Right cardiac atrium (tissue), 5 donors: ENCODE measurements at regions not wholly inside any gene's neighbourhood (a gene's known extent, or its start where the extent isn't known, plus 50 kb on each side); places are given as distances from the start of the nearest gene placed in this dataset.
"Not testable (repeated sequence)": the region's sequence is repeated elsewhere in the genome, so short reads cannot be mapped to it uniquely, and the experiment has no call there.

ENCODE experiments used
- ATAC-seq, 2 donors: fragments of 200-7000 bp; cut with Tn5 transposase; one replicate each; pipeline versions ENCODE4 v1.8.0 to v1.9.1; 2020; ENCODE audit warnings: moderate library complexity in 2 of 2, mild to moderate bottlenecking in 1 of 2
- DNase-seq, 3 donors: peaks; one replicate each; pipeline ENCODE4 v3.0.0-alpha.2; 2020
- H3K27ac ChIP-seq: one replicate; pipeline ENCODE4 v1.5.1; 2013; ENCODE audit warnings: mild to moderate bottlenecking, low read length, control low read depth, moderate library complexity
- H3K27me3 ChIP-seq: one replicate; pipeline ENCODE4 v1.6.1; 2013; ENCODE audit not compliant: control insufficient read depth, insufficient read depth
- H3K4me1 ChIP-seq: one replicate; pipeline ENCODE4 v1.6.1; 2013; ENCODE audit warnings: low read length; ENCODE audit not compliant: control insufficient read depth, insufficient read depth
- H3K4me3 ChIP-seq: one replicate; pipeline ENCODE4 v1.5.1; 2013; ENCODE audit warnings: low read length, control low read depth
- H3K9me3 ChIP-seq: one replicate; pipeline ENCODE4 v1.6.1; 2013; ENCODE audit warnings: low read length; ENCODE audit not compliant: control insufficient read depth
- WGBS: extraction: QIAGEN DNeasy Blood & Tissue Kit; methylation state at CpG from one replicate; pipeline ENCODE4 v1.1.7; 2013; 5-methylcytosine and 5-hydroxymethylcytosine counted together
- intact Hi-C, 4 donors: fragments of 100-400 bp; cut with DNase I; formaldehyde crosslinking; loops; one replicate each; pipeline versions ENCODE4 v1.11.0 to v1.14.0; 2022 to 2023
- donor health status: healthy with polysubstance abuse.
- donor health status: DM: no; HTN: yes; CAD: no.
- donor health status: DM: no; HTN: no; CAD: no.
- donor health status: DM: no; HTN: yes; CAD: no; lungs with severe emphysema.
- donor health status: DM: yes; HTN: yes; CAD: no.

DNA sequence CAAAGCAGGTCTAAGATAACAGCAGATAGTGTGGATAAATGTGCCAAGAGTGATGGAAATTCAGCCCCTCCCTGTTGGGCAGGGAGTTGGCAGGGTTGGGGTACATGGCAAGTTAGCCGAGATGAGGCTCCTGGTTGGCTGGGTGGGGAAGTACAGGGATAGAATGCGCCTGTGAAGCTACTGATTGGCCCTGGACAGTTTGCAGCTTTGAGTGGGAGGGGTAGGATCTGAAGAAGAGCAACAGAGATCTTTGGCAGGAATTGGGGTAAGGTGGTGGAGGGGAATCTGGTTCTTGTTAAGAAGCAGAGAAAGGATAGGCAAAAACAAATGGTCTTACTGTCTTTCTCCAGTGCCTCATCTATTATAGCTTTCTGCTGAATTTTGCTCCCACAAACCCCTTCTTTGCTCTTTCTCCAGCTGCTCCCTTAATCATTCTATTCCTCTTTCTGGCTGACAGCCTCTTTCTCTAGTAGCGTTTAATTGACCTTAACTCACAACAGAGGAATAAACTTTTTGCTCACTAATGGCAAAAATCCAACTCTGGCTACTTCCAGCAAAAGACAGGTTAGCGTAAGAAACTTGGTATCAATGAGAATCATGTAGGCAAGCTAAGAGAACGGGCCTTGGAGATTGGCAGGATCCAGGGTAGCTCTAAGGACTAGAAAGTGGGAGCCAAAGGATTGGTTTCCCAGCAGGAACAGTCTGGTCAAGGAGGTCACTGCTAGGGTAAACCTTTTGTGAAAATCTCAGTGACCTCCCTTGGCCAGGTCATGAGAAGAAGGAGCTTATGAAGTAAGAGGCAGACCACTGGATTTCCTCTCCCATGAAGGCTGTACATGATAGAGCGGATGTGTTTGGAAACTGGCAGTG is 86.3 kb upstream of the CARMIL1 start:
- WGBS: 53% methylated on average over 6 of the region's 6 CpGs
- Histone ChIP-seq H3K4me3 (no peak overlapping the region), H3K4me1 (no peaks in the 10 kb centered on the region), H3K27ac (peak overlapping the region; percentile 89), H3K27me3 (no peaks in the 10 kb centered on the region), H3K9me3 (no peaks in the 10 kb centered on the region)
- peak; percentile 95 to 98 for ATAC-seq
- DNase-seq: peak in 2 of 3 donors; percentile 40 to 50
- intact Hi-C loops: no loop called here

GRCh38 chr6:25193460-25194171 is 85.6 kb upstream of the CARMIL1 start:
- Histone ChIP-seq H3K9me3 (no peaks in the 10 kb centered on the region), H3K4me3 (no peak overlapping the region), H3K27me3 (no peaks in the 10 kb centered on the region), H3K27ac (no peak overlapping the region), H3K4me1 (no peaks in the 10 kb centered on the region)
- intact Hi-C loops: no loop called here
- WGBS: 27% methylated on average over 6 of the region's 6 CpGs
- peak in 1 of 3 donors; percentile 40 for DNase-seq
- peak; percentile 73 to 81 for ATAC-seq

DNA sequence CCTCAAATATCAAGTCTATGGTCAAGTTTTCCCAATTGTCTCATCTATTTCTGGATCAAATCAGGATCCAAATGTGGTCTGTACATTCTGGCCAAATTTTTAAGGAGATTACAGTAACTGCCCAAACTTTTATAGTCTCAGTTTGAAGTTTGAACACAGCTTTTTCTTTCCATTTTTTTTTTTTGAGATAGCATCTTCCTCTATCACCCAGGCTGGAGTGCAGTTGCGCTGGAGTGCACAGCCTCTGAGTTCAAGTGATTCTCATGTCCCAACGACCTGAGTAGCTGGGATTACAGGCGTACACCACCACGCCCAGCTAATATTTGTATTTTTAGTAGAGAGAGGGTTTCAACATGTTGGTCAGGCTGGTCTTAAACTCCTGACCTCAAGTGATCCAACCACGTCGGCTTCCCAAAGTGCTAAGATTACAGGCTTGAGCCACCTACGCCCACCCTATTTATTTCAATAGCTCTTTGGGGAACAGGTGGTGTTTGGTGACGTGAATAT is 84.9 kb upstream of the CARMIL1 start:
- Histone ChIP-seq H3K27ac (peak overlapping the region; percentile 48), H3K4me3 (no peak overlapping the region), H3K9me3 (no peaks in the 10 kb centered on the region), H3K4me1 (no peaks in the 10 kb centered on the region), H3K27me3 (no peaks in the 10 kb centered on the region)
- DNase-seq (peak in 1 of 3 donors; percentile 49), ATAC-seq (no peak)
- intact Hi-C loops: no loop called here
- 63% methylated on average over 8 of the region's 8 CpGs for WGBS

DNA sequence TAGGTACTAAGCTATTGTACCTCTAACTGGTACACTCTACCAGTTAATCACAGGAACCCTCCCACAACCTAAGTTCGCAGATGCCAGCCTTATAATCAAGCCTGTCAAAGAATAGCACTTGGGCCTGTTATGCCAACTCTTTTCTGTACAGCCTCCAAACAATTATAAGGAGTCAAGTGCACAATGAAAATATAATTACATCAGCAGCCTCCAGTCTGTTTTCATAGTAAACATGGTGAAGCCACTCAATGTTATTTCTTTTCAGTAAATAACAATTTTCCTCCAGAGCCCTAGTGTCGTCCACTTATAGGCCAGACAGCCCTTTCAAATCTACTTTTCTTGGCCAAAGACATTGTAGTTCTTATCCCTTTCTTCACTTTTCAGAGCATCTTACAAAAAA is 82.7 kb upstream of the CARMIL1 start:
- 83% methylated on average over 2 of the region's 2 CpGs for WGBS
- no peaks in the 10 kb centered on the region for H3K4me1 ChIP-seq
- DNase-seq (no peak), ATAC-seq (no peak)
- intact Hi-C loops: no loop called here
- H3K4me3 ChIP-seq: no peak overlapping the region
- no peaks in the 10 kb centered on the region for H3K27me3 ChIP-seq
- H3K9me3 ChIP-seq: no peaks in the 10 kb centered on the region
- no peak overlapping the region for H3K27ac ChIP-seq

- Histone ChIP-seq H3K4me1 (no peaks in the 10 kb centered on the region), H3K9me3 (no peaks in the 10 kb centered on the region), H3K27me3 (no peaks in the 10 kb centered on the region), H3K4me3 (no peak overlapping the region), H3K27ac (no peak overlapping the region)
- DNase-seq: no peak
- 89% methylated on average over 3 of the region's 3 CpGs for WGBS
- ATAC-seq: no peak
- intact Hi-C loops: no loop called here
Measured at GRCh38 chr6:25197111-25197510, 82.1 kb upstream of the CARMIL1 start.

DNA sequence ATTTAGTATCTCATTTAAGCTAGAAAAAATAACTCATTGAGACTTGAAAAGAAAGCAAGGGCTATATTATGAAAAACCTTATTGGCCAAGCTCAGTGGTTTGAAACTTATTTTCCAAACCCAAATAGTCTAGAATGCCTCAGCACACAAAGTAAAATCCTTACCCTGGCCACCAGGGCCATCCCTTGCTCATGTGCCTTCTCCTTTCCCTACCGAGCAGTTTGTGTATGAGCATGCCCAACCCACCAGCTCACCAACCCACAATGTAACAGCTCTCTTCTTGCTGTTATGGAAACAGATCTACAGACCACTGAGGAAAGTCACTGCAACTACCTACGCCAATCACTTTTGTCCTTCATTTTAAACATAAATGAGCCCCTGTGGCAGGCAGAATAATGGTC is 79.6 kb upstream of the CARMIL1 start:
- intact Hi-C loops: no loop called here
- DNase-seq (no peak), ATAC-seq (no peak)
- WGBS: 96% methylated on average over 2 of the region's 2 CpGs
- Histone ChIP-seq H3K27ac (no peak overlapping the region), H3K9me3 (no peaks in the 10 kb centered on the region), H3K4me1 (no peaks in the 10 kb centered on the region), H3K4me3 (no peak overlapping the region), H3K27me3 (no peaks in the 10 kb centered on the region)

- ATAC-seq: no peak
- no peak for DNase-seq
- H3K4me1 ChIP-seq: no peaks in the 10 kb centered on the region
- intact Hi-C loops: no loop called here
- no peak overlapping the region for H3K27ac ChIP-seq
- no peaks in the 10 kb centered on the region for H3K9me3 ChIP-seq
- no peak overlapping the region for H3K4me3 ChIP-seq
- no peaks in the 10 kb centered on the region for H3K27me3 ChIP-seq
Measured at GRCh38 chr6:25202504-25202903, 76.7 kb upstream of the CARMIL1 start.

DNA sequence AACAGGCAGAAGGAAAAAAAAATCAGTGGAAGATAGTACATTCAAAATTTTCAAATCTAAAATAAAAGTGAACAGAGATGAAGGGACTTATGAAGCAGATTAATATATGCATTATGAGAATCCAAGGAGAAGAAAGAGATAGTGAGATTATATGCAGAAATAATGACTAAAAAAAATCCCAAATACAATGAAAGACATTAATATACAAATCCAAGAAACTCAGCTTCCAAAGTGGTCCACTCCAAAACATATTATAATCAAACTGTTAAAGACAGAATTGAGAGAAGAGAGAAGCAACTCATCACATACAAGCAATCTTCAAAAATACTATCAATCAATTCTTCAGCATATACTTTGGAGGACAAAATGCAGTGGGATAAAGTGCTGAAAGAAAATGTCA is 73.5 kb upstream of the CARMIL1 start:
- no peak for DNase-seq
- Histone ChIP-seq H3K4me3 (no peak overlapping the region), H3K27me3 (no peaks in the 10 kb centered on the region), H3K27ac (no peak overlapping the region), H3K4me1 (no peaks in the 10 kb centered on the region), H3K9me3 (no peaks in the 10 kb centered on the region)
- intact Hi-C loops: no loop called here
- no peak for ATAC-seq

GRCh38 chr6:25207453-25208155 is 71.6 kb upstream of the CARMIL1 start:
- H3K9me3 ChIP-seq, H3K4me3 ChIP-seq, H3K4me1 ChIP-seq, H3K27me3 ChIP-seq, ATAC-seq, H3K27ac ChIP-seq, DNase-seq, intact Hi-C loops: not testable (repeated sequence)
- WGBS: 38% methylated on average over 5 of the region's 5 CpGs

DNA sequence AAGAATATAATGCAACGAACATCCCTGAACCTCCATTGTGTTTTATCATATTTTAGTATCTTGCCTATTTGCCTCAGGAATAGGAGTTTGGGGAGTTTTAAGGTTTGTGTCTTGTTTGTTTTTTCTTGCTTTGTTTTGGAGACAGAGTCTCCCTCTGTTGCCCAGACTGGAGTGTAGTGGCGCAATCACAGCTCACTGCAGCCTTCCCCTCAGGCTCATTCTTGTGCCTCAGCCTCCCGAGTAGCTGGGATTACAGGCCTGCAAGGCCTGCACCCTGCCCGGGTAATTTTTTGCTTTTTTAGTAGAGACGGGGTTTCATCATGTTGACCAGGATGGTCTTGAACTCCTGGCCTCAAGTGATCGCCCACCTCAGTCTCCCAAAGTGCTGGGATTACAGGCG is 63.3 kb upstream of the CARMIL1 start:
- no peaks in the 10 kb centered on the region for H3K9me3 ChIP-seq
- no peak for ATAC-seq
- no peak for DNase-seq
- no peaks in the 10 kb centered on the region for H3K4me1 ChIP-seq
- no peak overlapping the region for H3K4me3 ChIP-seq
- no peaks in the 10 kb centered on the region for H3K27me3 ChIP-seq
- H3K27ac ChIP-seq: no peak overlapping the region
- 94% methylated on average over 7 of the region's 7 CpGs for WGBS
- intact Hi-C loops: no loop called here

DNA sequence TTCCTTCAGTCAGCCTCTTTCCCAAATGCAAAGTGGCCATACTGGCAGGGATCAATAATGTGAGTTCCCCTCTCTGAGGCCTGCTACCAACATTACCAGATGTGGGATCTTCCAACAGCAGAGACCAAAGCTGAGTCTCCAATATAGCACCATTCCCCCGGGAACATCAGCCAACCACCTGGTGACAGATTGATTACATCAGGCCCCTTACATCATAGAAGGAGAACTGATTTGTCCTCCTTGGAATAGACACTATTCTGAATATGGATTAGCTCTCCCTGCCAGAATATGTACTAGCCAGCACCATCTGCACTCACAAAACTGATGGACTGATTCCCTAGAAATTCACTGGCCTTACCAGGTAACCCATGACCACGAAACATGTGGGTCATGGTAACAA is 61.9 kb upstream of the CARMIL1 start:
- Histone ChIP-seq H3K27ac (no peak overlapping the region), H3K9me3 (no peaks in the 10 kb centered on the region), H3K4me3 (no peak overlapping the region), H3K4me1 (no peaks in the 10 kb centered on the region), H3K27me3 (no peaks in the 10 kb centered on the region)
- no peak for ATAC-seq
- intact Hi-C loops: no loop called here
- no peak for DNase-seq
- WGBS: 90% methylated on average over 2 of the region's 2 CpGs
